GM21360 (cell line): ENCODE measurements at regions not wholly inside any gene's neighbourhood (a gene's known extent, or its start where the extent isn't known, plus 50 kb on each side); places are given as distances from the start of the nearest gene placed in this dataset.

Experiments
- ATAC-seq: cut with Tn5 transposase; IDR thresholded peaks from one replicate; pipeline ENCODE4 v1.9.1; 2021; ENCODE audit warnings: mild to moderate bottlenecking, moderate library complexity; ENCODE audit not compliant: unreplicated experiment

DNA sequence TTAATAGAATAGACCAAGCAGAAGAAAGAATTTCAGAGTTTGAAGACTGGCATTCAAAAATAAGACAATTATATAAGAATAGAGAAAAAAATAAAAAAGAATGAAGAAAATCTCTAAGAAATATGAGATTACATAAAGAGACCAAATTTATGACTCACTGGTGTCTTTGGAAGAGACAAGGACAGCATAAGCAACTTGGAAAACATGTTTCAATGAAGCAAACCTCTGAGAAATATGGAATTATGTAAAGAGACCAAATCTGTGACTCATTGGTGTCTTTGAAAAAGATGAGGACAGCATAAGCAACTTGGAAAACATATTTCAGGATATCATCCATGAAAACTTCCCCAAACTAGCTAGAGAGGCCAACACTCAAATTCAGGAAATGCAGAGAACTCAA lies 60.4 kb upstream of the LYPLAL1 start:
- ATAC-seq, result no peak

DNA sequence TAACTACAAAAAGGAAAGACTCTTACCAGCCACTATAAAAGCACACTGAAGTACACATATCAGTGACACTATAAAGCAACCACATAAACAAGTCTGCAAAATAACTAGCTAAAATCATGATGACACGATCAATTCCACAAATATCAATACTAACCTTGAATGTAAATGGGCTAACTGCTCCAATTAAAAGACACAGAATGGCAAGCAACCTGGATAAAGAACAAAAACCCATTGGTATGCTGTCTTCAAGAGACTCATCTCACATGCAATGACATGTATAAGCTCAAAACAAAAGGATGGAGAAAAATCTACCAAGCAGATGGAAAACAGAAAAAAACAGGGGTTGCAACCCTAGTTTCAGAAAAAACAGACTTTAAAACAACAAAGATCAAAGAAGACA lies 59.7 kb upstream of the LYPLAL1 start:
- ATAC-seq, result no peak

- no peak for ATAC-seq
These were observed 53.8 kb upstream of the LYPLAL1 start for GRCh38 chr1:219119839-219120238.

DNA sequence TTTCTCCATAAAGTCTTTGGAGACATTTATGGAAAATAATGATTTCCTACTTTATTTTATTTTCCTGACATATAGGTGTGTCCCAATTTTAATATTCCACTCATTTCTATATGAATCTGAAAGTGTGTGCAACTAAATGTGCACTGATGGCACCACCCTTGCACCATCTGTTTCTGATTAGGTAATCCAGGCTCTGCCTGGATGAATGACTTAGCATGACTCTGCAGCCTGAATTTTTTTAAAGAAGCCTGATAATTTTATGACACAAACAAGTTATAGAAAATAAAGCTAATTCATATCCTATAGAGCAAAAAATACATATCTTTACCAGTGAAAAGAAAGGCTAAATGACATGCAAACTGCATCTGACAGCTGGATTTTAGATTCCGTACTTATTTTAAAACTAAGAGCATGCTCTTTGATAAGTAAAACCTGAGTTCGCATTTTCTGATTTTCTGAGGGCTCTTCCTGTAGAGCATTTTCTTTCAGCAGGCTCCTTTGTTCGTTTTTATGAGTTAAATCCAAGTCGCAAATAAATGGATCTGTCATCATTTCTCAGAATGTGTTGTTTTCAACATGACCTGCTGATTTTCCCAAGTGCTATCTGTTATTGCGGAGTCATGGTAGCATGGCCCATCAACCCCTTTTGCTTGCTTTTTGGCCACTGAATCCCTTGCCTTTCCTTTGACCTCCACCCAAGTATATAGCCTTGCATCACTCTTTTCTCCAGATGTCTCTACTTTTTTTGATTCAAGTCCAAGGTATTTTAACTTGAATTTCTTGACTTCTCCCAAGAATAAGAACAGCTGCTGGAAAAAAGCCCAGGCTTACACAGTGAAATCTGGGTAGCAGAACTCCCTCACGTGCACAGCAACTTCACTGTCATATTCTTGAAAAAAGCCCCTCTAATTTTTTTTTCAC lies 52.8 kb upstream of the LYPLAL1 start:
- no peak for ATAC-seq

GRCh38 chr1:219121679-219122078 lies 52.0 kb upstream of the LYPLAL1 start:
- no peak for ATAC-seq

DNA sequence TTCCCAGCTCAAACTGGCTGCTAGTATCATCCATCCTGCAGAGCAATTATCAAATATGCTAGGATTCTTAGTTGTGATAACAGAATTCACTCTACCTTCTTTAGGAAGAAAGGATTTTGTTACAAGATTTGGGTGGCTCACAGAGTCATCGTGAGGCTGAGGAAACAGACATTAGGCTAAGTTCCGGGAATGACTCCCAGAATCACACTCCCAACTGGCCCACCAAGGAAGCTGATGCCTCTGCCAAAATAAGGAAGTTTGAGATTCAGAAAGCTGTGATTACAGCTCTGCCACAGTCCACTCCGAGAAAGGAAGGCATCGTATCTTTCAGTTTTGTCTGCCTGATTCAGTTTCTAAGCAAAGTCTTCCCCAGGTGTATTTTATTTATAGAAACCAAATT lies 50.6 kb upstream of the LYPLAL1 start:
- no peak for ATAC-seq
